ENCODE measurements at regions not wholly inside any gene's neighbourhood (a gene's known extent, or its start where the extent isn't known, plus 50 kb on each side); places are given as distances from the start of the nearest gene placed in this dataset.

GRCh38 chr2:207227062-207227748, 61.5 kb upstream of the KLF7 start:
- no peak for DNase-seq (ENCODE audit: low spot score in 2 of 2)
- intact Hi-C loops (cut with DNase I; ENCODE audit: low total_unique reads) = no loop called here
- no peak overlapping the region for H3K4me3 ChIP-seq (ENCODE audit: low read depth, poor library complexity, severe bottlenecking)
- TF ChIP-seq POLR2A (IDR thresholded peaks at IDR 0.05) (no peak), CTCF (IDR thresholded peaks at IDR 0.05) (no peak)
- WGBS, 2 donors = 38 to 54% methylated on average over 17 to 18 of the region's 18 CpGs

DNA sequence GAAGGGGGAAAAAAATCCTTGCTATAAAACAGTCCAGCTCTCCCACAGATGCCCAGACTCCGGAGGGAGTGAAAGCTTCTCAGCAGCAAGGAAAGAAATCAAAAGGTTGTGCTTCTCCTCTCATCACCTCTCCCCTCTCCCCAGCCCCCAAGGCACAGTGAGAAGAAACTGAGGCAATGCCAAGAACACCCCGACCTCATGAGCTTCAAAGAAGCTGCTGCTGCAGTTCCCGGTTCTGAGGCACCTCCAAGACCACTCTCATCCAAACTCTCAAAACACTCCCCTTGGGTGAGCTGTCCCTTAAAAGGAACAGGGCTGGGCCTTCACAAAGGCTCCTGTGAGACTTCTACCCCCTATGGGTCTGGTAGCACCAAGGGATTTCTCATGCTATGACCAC, 62.0 kb upstream of the KLF7 start:
- WGBS, 2 donors = 48 to 58% methylated on average over 3 of the region's 3 CpGs
- no peak for TF ChIP-seq POLR2A (IDR thresholded peaks at IDR 0.05)
- TF ChIP-seq CTCF (IDR thresholded peaks at IDR 0.05) = no peak
- no peak overlapping the region for H3K4me3 ChIP-seq (ENCODE audit: low read depth, poor library complexity, severe bottlenecking)
- intact Hi-C loops (cut with DNase I; ENCODE audit: low total_unique reads) = no loop called here
- DNase-seq (ENCODE audit: low spot score in 2 of 2) = no peak

- H3K4me3 ChIP-seq (ENCODE audit: low read depth, poor library complexity, severe bottlenecking) = no peak overlapping the region
- WGBS, 2 donors = 95% methylated on average over 3 of the region's 3 CpGs
- no peak for TF ChIP-seq CTCF (IDR thresholded peaks at IDR 0.05)
- TF ChIP-seq POLR2A (IDR thresholded peaks at IDR 0.05) = no peak
- intact Hi-C loops (cut with DNase I; ENCODE audit: low total_unique reads) = no loop called here
- no peak for DNase-seq (ENCODE audit: low spot score in 2 of 2)
Measured at GRCh38 chr2:207228402-207228801, 62.7 kb upstream of the KLF7 start.

DNA sequence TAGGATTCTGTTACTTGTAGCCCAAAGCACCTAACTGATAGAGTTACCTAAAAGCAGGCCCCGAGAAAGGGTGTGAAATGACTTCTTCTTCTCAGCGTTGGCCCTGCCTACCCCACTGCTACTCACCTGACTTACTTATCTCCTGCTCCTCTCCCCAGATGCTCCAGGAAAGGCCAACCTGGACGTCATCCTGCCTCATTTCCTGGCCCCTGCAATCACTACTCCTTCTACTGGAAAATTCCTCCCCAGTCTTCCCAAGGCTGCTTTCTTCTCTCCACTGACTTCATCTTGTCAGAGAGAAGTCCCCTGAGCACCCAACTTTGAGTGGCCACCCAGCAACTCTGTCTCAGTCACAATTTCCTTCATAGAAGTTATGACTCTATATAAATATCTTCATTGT, 63.4 kb upstream of the KLF7 start:
- intact Hi-C loops (cut with DNase I; ENCODE audit: low total_unique reads) = no loop called here
- DNase-seq (ENCODE audit: low spot score in 2 of 2) = no peak
- no peak overlapping the region for H3K4me3 ChIP-seq (ENCODE audit: low read depth, poor library complexity, severe bottlenecking)
- TF ChIP-seq CTCF (IDR thresholded peaks at IDR 0.05) (no peak), POLR2A (IDR thresholded peaks at IDR 0.05) (no peak)
- WGBS, 2 donors = 76 to 89% methylated on average over 3 of the region's 3 CpGs

DNA sequence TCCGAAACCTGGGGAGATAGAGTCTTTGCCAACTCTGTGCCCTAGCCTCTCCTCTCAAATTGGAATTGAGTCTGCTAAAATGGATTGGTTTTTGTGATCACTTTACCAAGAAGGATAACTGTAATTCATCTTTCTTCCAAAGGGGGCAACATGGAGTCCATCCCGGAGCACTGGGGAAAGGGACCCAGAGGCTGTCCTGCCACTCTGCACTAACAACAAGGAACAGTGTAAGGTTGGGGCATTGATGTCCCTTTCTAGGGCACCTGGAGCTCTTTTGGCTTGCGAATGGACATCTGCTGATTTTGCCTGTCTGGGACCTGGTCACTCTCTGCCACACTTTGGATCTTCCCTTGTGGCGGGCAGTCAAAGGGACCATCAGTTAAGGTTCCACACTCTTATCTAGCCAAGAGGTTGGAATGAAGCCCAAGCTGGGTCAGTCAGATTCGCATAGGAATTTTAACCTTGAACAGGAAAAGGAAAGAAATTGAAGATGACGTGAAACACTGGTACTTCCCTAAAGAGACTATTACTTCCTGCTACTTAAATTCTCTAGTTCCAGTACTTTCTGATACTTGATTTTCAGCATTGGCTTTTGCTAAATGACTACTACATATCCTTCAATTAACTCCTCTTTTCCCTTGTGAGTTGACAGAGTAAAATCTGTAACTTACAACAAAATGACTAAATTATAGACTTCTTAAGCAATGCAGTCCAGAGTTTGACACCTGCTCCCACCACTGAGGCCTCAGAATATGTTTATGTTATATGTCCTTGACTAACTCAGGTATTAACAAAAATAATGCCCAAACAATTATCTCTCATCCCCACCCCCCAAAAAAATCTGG, 64.7 kb upstream of the KLF7 start:
- H3K4me3 ChIP-seq (ENCODE audit: low read depth, poor library complexity, severe bottlenecking) = no peak overlapping the region
- DNase-seq (ENCODE audit: low spot score in 2 of 2) = no peak
- intact Hi-C loops (cut with DNase I; ENCODE audit: low total_unique reads) = no loop called here
- TF ChIP-seq POLR2A (IDR thresholded peaks at IDR 0.05) (no peak), CTCF (IDR thresholded peaks at IDR 0.05) (no peak)
- WGBS, 2 donors = 73 to 77% methylated on average over 6 of the region's 6 CpGs

Measured in lower leg skin (tissue), 4 donors.